SU-DHL-6 (cell line): ENCODE measurements at regions not wholly inside any gene's neighbourhood (a gene's known extent, or its start where the extent isn't known, plus 50 kb on each side); places are given as distances from the start of the nearest gene placed in this dataset.

Source experiments
- EZH2phosphoT487 ChIP-seq: fragments of 200-600 bp; sonication (generic), shearing (Covaris generic); conservative IDR thresholded peaks from 2 replicates; pipeline ENCODE4 v1.6.1; 2018; ENCODE audit warnings: mild to moderate bottlenecking, antibody characterized with exemption, low read length, moderate library complexity, mixed read lengths
- TF ChIP-seq, protein P1 (sequence below): fragments of 200-600 bp; sonication (generic); IDR thresholded peaks from one replicate; pipeline ENCODE4 v1.5.1; 2017; ENCODE audit warnings: antibody characterized with exemption, mild to moderate bottlenecking, low read length, moderate library complexity; ENCODE audit not compliant: insufficient read depth, poor library complexity, severe bottlenecking

DNA sequence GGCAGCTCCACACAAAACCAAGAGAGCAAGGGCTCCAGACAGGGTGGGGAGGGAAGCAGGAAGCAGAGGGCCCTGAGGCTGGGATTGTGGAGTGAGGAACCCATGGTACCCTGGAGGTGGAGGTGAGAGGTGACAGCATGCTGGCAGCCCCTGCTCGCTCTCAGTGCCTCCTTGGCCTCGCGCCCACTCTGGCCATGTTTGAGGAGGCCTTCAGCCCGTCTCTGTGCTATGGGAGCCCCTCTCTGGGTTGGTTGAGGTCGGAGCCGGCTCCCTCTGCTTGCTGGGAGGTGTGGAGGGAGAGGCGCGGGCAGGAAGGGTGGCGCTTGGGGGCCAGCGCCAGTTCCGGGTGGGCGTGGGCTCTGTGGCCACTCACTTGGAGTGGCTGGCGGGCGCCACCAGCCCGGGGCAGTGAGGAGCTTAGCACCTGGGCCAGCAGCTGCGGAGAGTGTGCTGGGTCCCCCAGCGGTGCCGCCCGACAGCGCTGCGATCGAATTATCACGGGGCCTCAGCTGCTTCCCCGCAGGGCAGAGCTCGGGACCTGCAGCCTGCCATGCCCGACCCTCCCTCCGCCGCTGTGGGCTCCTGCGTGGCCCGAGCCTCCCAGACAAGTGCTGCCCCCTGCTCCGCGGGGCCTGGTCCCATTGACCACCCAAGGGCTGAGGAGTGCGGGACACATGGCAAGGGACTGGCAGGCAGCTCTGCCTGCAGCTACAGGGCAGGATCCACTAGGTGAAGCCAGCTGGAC lies 196.0 kb downstream of the DACT1 start:
- TF ChIP-seq, protein P1, sequence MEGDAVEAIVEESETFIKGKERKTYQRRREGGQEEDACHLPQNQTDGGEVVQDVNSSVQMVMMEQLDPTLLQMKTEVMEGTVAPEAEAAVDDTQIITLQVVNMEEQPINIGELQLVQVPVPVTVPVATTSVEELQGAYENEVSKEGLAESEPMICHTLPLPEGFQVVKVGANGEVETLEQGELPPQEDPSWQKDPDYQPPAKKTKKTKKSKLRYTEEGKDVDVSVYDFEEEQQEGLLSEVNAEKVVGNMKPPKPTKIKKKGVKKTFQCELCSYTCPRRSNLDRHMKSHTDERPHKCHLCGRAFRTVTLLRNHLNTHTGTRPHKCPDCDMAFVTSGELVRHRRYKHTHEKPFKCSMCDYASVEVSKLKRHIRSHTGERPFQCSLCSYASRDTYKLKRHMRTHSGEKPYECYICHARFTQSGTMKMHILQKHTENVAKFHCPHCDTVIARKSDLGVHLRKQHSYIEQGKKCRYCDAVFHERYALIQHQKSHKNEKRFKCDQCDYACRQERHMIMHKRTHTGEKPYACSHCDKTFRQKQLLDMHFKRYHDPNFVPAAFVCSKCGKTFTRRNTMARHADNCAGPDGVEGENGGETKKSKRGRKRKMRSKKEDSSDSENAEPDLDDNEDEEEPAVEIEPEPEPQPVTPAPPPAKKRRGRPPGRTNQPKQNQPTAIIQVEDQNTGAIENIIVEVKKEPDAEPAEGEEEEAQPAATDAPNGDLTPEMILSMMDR = no peak
- no peak for TF ChIP-seq EZH2phosphoT487
